SK-N-MC (cell line): ENCODE measurements at regions not wholly inside any gene's neighbourhood (a gene's known extent, or its start where the extent isn't known, plus 50 kb on each side); places are given as distances from the start of the nearest gene placed in this dataset.

ENCODE experiments used
- EZH2 ChIP-seq: fragments of 200-600 bp; sonication (generic); IDR thresholded peaks from one replicate; pipeline ENCODE4 v1.6.1; 2017; ENCODE audit warnings: antibody characterized with exemption
- FOXP2 ChIP-seq: optimal IDR thresholded peaks from 2 replicates; pipeline ENCODE3; 2011; ENCODE audit warnings: mild to moderate bottlenecking, moderate library complexity; ENCODE audit not compliant: insufficient read depth; ENCODE audit errors: extremely low read length, control extremely low read depth
- POLR2AphosphoS5 ChIP-seq: IDR thresholded peaks from 2 replicates; pipeline ENCODE4 v1.6.1; 2012; ENCODE audit warnings: mild to moderate bottlenecking, low read depth, low read length, borderline replicate concordance

- no peak for TF ChIP-seq FOXP2
- no peak for TF ChIP-seq EZH2
- no peak for TF ChIP-seq POLR2AphosphoS5
Measured at GRCh38 chr2:37786191-37786698, 114.8 kb upstream of the CDC42EP3 start.
